Lower leg skin (tissue), 4 donors: ENCODE measurements at regions not wholly inside any gene's neighbourhood (a gene's known extent, or its start where the extent isn't known, plus 50 kb on each side); places are given as distances from the start of the nearest gene placed in this dataset.

Experiments
- DNase-seq, 2 donors: peaks; one replicate each; pipeline ENCODE4 v3.0.0-alpha.2; 2019; ENCODE audit warnings: low spot score in 2 of 2
- H3K4me3 ChIP-seq: fragments of 200-600 bp; sonication (generic); 2 replicates; pipeline ENCODE4 v1.5.1; 2017; ENCODE audit warnings: mild to moderate bottlenecking, low read depth; ENCODE audit not compliant: poor library complexity, severe bottlenecking
- POLR2A ChIP-seq, 2 donors: fragments of 450-650 bp; IDR thresholded peaks; one replicate each; pipeline ENCODE4 v1.6.1; 2016 to 2017; ENCODE audit warnings: antibody characterized with exemption in 2 of 2, mild to moderate bottlenecking in 1 of 2, moderate library complexity in 1 of 2
- WGBS, 2 donors: methylation state at CpG; one replicate each; pipeline ENCODE4 v1.1.5; 2018; 5-methylcytosine and 5-hydroxymethylcytosine counted together
- intact Hi-C: fragments of 100-400 bp; cut with DNase I; formaldehyde crosslinking; loops from one replicate; pipeline ENCODE4 v1.15.0; 2023; ENCODE audit warnings: low total_unique reads
- TF ChIP-seq, protein P1 (sequence below), 3 donors: fragments of 450-650 bp; IDR thresholded peaks; one replicate each; pipeline ENCODE4 v1.5.1; 2016; ENCODE audit warnings: antibody characterized with exemption in 3 of 3, mild to moderate bottlenecking in 3 of 3, moderate library complexity in 2 of 3

DNA sequence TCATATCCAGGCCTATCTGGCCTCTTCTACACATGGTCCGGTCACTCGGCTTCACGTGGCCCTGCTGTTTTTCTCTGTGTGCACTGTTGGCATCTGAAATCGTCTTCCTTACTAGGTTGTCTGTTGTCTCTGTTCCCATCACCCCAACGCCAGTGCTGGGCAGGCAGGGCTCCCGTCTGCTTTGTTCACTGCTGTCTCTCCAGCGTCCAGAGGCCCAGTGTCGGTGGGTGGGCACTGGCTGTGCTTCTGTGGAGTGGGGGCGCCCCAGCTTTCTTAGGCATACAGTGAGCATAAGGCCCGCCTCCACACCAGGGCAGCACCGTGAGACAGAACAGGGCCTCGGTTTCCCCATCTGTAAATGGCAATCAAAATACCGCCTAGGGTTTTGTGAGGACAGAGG is 153.1 kb downstream of the BCL11B start:
- intact Hi-C loops = no loop called here
- TF ChIP-seq, protein P1, sequence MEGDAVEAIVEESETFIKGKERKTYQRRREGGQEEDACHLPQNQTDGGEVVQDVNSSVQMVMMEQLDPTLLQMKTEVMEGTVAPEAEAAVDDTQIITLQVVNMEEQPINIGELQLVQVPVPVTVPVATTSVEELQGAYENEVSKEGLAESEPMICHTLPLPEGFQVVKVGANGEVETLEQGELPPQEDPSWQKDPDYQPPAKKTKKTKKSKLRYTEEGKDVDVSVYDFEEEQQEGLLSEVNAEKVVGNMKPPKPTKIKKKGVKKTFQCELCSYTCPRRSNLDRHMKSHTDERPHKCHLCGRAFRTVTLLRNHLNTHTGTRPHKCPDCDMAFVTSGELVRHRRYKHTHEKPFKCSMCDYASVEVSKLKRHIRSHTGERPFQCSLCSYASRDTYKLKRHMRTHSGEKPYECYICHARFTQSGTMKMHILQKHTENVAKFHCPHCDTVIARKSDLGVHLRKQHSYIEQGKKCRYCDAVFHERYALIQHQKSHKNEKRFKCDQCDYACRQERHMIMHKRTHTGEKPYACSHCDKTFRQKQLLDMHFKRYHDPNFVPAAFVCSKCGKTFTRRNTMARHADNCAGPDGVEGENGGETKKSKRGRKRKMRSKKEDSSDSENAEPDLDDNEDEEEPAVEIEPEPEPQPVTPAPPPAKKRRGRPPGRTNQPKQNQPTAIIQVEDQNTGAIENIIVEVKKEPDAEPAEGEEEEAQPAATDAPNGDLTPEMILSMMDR (IDR thresholded peaks at IDR 0.05) = no peak
- no peak for TF ChIP-seq POLR2A (IDR thresholded peaks at IDR 0.05)
- DNase-seq = peak in 1 of 2 donors; percentile 81
- WGBS, 2 donors = 73 to 79% methylated on average over 13 of the region's 13 CpGs
- no peak overlapping the region for H3K4me3 ChIP-seq
